ENCODE measurements at regions not wholly inside any gene's neighbourhood (a gene's known extent, or its start where the extent isn't known, plus 50 kb on each side); places are given as distances from the start of the nearest gene placed in this dataset.

DNA sequence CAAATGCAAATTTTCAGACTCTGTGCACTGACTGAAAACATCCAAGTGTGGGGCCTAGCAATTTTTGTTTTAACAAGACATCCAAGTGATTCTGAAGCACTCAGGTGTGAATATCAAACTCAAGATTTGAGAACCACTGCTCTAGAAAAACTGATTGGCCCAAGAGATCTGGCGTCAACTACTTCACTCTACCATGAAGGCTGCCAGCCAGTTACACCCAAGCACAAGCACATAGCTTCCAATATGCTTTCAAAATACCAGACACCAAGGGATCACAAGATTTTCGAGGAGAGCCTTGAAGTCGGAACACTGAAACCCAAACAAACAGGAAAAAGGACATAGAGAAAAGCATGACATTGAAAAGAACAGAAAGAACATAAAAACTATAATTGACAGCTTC lies 140.2 kb downstream of the PTCHD4 start:
- ChIA-PET POLR2A (no interaction called here), CTCF (interaction anchor here (0.6 kb wide), 1 partner anchor 43 kb away, joined by 4 read pairs; no protein-coding TSS in a partner anchor)
- DNase-seq, result no peak
- Histone ChIP-seq H3K36me3 (ENCODE audit: control insufficient read depth, insufficient read depth, low read length) (no peaks in the 10 kb centered on the region), H3K9me3 (no peaks in the 10 kb centered on the region), H3K4me1 (no peaks in the 10 kb centered on the region), H3K27me3 (replicated peaks; ENCODE audit: control insufficient read depth, insufficient read depth, low read length) (no peaks in the 10 kb centered on the region), H3K4me3 (ENCODE audit: low read depth, low read length) (no peak overlapping the region)
- TF ChIP-seq, protein P1, sequence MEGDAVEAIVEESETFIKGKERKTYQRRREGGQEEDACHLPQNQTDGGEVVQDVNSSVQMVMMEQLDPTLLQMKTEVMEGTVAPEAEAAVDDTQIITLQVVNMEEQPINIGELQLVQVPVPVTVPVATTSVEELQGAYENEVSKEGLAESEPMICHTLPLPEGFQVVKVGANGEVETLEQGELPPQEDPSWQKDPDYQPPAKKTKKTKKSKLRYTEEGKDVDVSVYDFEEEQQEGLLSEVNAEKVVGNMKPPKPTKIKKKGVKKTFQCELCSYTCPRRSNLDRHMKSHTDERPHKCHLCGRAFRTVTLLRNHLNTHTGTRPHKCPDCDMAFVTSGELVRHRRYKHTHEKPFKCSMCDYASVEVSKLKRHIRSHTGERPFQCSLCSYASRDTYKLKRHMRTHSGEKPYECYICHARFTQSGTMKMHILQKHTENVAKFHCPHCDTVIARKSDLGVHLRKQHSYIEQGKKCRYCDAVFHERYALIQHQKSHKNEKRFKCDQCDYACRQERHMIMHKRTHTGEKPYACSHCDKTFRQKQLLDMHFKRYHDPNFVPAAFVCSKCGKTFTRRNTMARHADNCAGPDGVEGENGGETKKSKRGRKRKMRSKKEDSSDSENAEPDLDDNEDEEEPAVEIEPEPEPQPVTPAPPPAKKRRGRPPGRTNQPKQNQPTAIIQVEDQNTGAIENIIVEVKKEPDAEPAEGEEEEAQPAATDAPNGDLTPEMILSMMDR (IDR thresholded peaks at IDR 0.05; ENCODE audit: insufficient read depth in 1 of 2, low read depth in 1 of 2, low read length in 1 of 2, severe bottlenecking in 1 of 2, unreplicated experiment in 1 of 2), result no peak
- H3K9me3 Mint-ChIP-seq (ENCODE audit: unreplicated experiment), result no peaks in the 10 kb centered on the region
- H3K27ac Mint-ChIP-seq (ENCODE audit: unreplicated experiment), result no peak overlapping the region
- intact Hi-C loops (cut with micrococcal nuclease; ENCODE audit: unreplicated experiment), result no loop called here
- peaks cover 8% of the 10 kb centered on the region for H3K27me3 Mint-ChIP-seq (ENCODE audit: insufficient read depth, unreplicated experiment)
- H3K36me3 Mint-ChIP-seq (ENCODE audit: insufficient read depth, unreplicated experiment), result no peaks in the 10 kb centered on the region
- BruUV-seq (replicated peaks), result no TSS peak
- H3K4me1 Mint-ChIP-seq (ENCODE audit: low read depth, unreplicated experiment), result no peaks in the 10 kb centered on the region
- no peak overlapping the region for H3K4me3 Mint-ChIP-seq (ENCODE audit: unreplicated experiment)

DNA sequence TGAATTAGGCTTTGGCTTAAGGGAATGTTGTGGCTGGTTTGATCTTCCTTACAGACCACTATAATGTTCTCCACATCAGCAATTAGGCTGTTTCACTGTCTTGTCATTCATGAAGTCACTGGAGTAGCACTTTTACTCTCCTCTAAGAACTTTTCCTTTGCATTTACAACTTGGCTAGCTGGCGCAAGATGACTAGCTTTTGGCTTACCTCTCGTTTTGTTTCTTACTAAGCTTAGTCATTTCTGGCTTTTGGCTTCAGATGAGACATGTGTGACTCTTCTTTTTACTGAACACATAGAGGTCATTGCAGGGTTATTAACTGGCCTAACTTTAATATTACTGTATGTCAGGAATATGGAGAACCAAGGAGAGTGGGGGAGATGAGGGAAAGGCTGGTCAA lies 143.2 kb downstream of the PTCHD4 start:
- BruUV-seq (replicated peaks), result no TSS peak
- CTCF ChIA-PET, result no interaction called here
- H3K27me3 Mint-ChIP-seq (ENCODE audit: insufficient read depth, unreplicated experiment), result peaks cover 8% of the 10 kb centered on the region
- no peaks in the 10 kb centered on the region for H3K9me3 Mint-ChIP-seq (ENCODE audit: unreplicated experiment)
- no peaks in the 10 kb centered on the region for H3K36me3 Mint-ChIP-seq (ENCODE audit: insufficient read depth, unreplicated experiment)
- Histone ChIP-seq H3K9me3 (no peaks in the 10 kb centered on the region), H3K27me3 (replicated peaks; ENCODE audit: control insufficient read depth, insufficient read depth, low read length) (no peaks in the 10 kb centered on the region), H3K4me3 (ENCODE audit: low read depth, low read length) (no peak overlapping the region), H3K36me3 (ENCODE audit: control insufficient read depth, insufficient read depth, low read length) (no peaks in the 10 kb centered on the region), H3K4me1 (no peaks in the 10 kb centered on the region)
- no peak overlapping the region for H3K27ac Mint-ChIP-seq (ENCODE audit: unreplicated experiment)
- no peak for DNase-seq
- TF ChIP-seq, protein P1 (IDR thresholded peaks at IDR 0.05; ENCODE audit: insufficient read depth in 1 of 2, low read depth in 1 of 2, low read length in 1 of 2, severe bottlenecking in 1 of 2, unreplicated experiment in 1 of 2), result no peak
- POLR2A ChIA-PET, result no interaction called here
- H3K4me3 Mint-ChIP-seq (ENCODE audit: unreplicated experiment), result no peak overlapping the region
- intact Hi-C loops (cut with micrococcal nuclease; ENCODE audit: unreplicated experiment), result no loop called here
- no peaks in the 10 kb centered on the region for H3K4me1 Mint-ChIP-seq (ENCODE audit: low read depth, unreplicated experiment)

DNA sequence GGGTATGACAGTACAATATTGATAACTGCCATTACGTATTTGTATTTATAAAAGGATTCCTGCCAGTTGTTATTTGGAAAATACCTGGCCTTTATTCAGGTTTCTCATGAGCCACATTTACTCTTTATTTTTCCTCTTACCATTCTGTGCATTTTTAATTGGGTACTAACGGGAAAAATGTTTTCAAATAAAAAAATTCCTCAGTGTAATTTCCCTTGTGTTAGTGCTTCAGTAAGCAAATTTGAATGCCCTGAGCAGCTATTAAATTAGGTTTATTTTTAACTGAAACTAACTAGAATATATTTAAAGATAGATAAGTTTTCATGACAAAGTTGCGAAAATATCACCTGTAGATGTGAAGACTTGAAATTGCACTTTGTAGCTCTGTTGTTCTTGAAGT lies 146.0 kb downstream of the PTCHD4 start:
- Histone ChIP-seq H3K4me1 (no peaks in the 10 kb centered on the region), H3K9me3 (no peaks in the 10 kb centered on the region), H3K4me3 (ENCODE audit: low read depth, low read length) (no peak overlapping the region), H3K27me3 (replicated peaks; ENCODE audit: control insufficient read depth, insufficient read depth, low read length) (no peaks in the 10 kb centered on the region), H3K36me3 (ENCODE audit: control insufficient read depth, insufficient read depth, low read length) (no peaks in the 10 kb centered on the region)
- ChIA-PET CTCF (no interaction called here), POLR2A (no interaction called here)
- TF ChIP-seq, protein P1 (IDR thresholded peaks at IDR 0.05; ENCODE audit: insufficient read depth in 1 of 2, low read depth in 1 of 2, low read length in 1 of 2, severe bottlenecking in 1 of 2, unreplicated experiment in 1 of 2), result no peak
- H3K36me3 Mint-ChIP-seq (ENCODE audit: insufficient read depth, unreplicated experiment), result no peaks in the 10 kb centered on the region
- DNase-seq, result no peak
- no peaks in the 10 kb centered on the region for H3K4me1 Mint-ChIP-seq (ENCODE audit: low read depth, unreplicated experiment)
- BruUV-seq (replicated peaks), result no TSS peak
- peaks cover 2% of the 10 kb centered on the region for H3K27me3 Mint-ChIP-seq (ENCODE audit: insufficient read depth, unreplicated experiment)
- H3K4me3 Mint-ChIP-seq (ENCODE audit: unreplicated experiment), result no peak overlapping the region
- intact Hi-C loops (cut with micrococcal nuclease; ENCODE audit: unreplicated experiment), result no loop called here
- no peak overlapping the region for H3K27ac Mint-ChIP-seq (ENCODE audit: unreplicated experiment)
- H3K9me3 Mint-ChIP-seq (ENCODE audit: unreplicated experiment), result no peaks in the 10 kb centered on the region

Measured in Caco-2 (cell line).